ENCODE measurements at regions not wholly inside any gene's neighbourhood (a gene's known extent, or its start where the extent isn't known, plus 50 kb on each side); places are given as distances from the start of the nearest gene placed in this dataset.

DNA sequence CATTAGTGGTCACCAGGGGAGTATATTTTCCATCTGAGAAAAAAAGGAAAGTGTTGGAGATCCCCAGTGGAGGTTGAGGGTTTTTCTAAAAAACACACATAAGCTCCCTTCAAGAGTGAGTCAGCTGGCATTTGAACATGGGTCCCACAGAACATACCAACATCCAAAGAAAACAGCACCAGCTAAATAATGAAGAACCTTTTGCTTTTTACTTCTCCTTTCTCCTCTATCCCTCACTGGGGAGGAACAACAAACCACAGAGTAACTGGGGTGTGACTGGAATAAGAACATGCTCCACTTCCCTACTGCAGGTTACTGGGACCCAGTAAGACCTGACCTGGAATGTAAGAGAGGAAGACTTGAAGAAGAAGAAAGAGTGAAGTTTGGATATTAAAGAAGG lies 56.5 kb upstream of the RAPH1 start:
- Histone ChIP-seq H3K4me1 (ENCODE audit: low read depth, poor library complexity, severe bottlenecking) (peaks cover 15% of the 10 kb centered on the region), H3K27ac (no peak overlapping the region), H4K20me1 (ENCODE audit: insufficient read depth) (no peaks in the 10 kb centered on the region), H3K27me3 (ENCODE audit: insufficient read depth, low read depth) (no peaks in the 10 kb centered on the region), H2AFZ (ENCODE audit: low read depth) (no peak overlapping the region), H3K36me3 (ENCODE audit: insufficient read depth) (no peaks in the 10 kb centered on the region), H3K4me2 (no peak overlapping the region), H3K9ac (no peak overlapping the region), H3K4me3 (IDR thresholded peaks at IDR 0.05; ENCODE audit: insufficient read depth, low read depth, low read length) (no peak overlapping the region), H3K79me2 (ENCODE audit: insufficient read depth, low read depth) (no peaks in the 10 kb centered on the region)
- no peak for TF ChIP-seq CTCF (conservative IDR thresholded peaks at IDR 0.05; ENCODE audit: low read depth, low read length)

DNA sequence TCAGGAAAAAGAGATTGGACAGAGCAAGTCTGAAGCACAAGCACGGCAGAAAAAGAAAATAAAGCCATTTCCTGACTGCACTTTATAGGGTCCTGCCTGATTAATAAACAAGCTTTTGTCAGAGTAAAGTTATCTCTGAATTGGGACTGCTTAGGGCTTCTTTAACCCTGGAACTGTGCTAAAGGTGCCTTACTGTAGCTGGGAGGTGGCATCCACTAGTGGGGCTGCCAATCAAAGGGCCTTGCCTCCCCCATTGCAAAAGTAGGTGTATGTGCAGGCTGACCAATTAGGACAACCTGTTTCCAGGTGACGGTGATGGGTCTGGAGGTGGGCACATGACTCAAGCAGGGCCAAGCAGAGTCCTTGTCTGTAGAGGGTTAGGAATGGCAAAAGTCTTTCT lies 57.4 kb upstream of the RAPH1 start:
- H3K4me2 ChIP-seq = no peak overlapping the region

DNA sequence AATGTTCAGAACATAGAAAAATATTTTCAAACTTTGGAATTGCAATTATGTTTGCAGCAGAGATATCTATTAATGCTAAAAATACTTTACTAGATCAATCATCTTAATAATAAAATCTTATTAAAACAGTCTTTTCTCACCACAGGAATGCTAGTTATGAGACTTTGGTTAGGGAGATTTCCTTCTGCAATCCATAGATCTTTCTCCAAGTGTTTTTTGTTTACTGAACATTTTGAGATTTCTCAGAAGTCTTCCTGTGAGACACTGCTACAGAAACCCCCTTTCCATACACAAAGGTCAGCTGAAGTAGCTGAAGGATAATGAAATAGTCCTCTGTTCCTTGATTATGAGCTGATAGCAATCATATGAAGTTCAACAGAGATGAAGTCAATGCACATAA lies 59.4 kb upstream of the RAPH1 start:
- Histone ChIP-seq H3K4me2 (no peak overlapping the region), H3K9ac (no peak overlapping the region), H3K27ac (no peak overlapping the region), H3K79me2 (ENCODE audit: insufficient read depth, low read depth) (no peaks in the 10 kb centered on the region), H3K27me3 (ENCODE audit: insufficient read depth, low read depth) (no peaks in the 10 kb centered on the region), H3K4me3 (IDR thresholded peaks at IDR 0.05; ENCODE audit: insufficient read depth, low read depth, low read length) (no peak overlapping the region), H3K4me1 (ENCODE audit: low read depth, poor library complexity, severe bottlenecking) (peaks cover 44% of the 10 kb centered on the region), H2AFZ (ENCODE audit: low read depth) (no peak overlapping the region), H4K20me1 (ENCODE audit: insufficient read depth) (no peaks in the 10 kb centered on the region), H3K36me3 (ENCODE audit: insufficient read depth) (no peaks in the 10 kb centered on the region)
- no peak for TF ChIP-seq CTCF (conservative IDR thresholded peaks at IDR 0.05; ENCODE audit: low read depth, low read length)

More for the DNA sequence above, 57.4 kb upstream of the RAPH1 start:
- Histone ChIP-seq H3K36me3 (ENCODE audit: insufficient read depth) (no peaks in the 10 kb centered on the region), H3K4me1 (ENCODE audit: low read depth, poor library complexity, severe bottlenecking) (peaks cover 23% of the 10 kb centered on the region), H2AFZ (ENCODE audit: low read depth) (no peak overlapping the region), H4K20me1 (ENCODE audit: insufficient read depth) (no peaks in the 10 kb centered on the region), H3K9ac (no peak overlapping the region), H3K4me3 (IDR thresholded peaks at IDR 0.05; ENCODE audit: insufficient read depth, low read depth, low read length) (no peak overlapping the region), H3K27me3 (ENCODE audit: insufficient read depth, low read depth) (no peaks in the 10 kb centered on the region), H3K27ac (no peak overlapping the region), H3K79me2 (ENCODE audit: insufficient read depth, low read depth) (no peaks in the 10 kb centered on the region)
- TF ChIP-seq CTCF (conservative IDR thresholded peaks at IDR 0.05; ENCODE audit: low read depth, low read length) = no peak

DNA sequence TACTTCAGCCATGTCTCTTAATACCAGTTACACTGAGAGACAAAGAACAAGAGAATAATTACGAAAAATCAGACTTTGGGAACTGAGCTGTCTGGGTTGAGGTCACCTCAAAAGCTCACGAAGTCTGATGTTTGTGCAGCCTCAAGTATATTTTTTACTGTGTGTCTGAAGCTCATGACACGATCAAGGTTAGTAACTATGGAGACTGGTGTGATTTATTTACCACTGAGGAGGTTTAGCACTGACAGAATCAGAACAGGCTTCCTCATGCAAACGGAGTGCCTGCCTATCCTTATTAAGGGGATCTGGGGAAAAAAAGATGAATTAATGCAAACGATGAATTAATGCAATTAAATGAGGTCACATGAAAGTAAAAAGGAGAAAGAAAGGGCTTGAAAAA lies 61.1 kb upstream of the RAPH1 start:
- Histone ChIP-seq H3K36me3 (ENCODE audit: insufficient read depth) (no peaks in the 10 kb centered on the region), H3K27me3 (ENCODE audit: insufficient read depth, low read depth) (no peaks in the 10 kb centered on the region), H3K79me2 (ENCODE audit: insufficient read depth, low read depth) (no peaks in the 10 kb centered on the region), H4K20me1 (ENCODE audit: insufficient read depth) (no peaks in the 10 kb centered on the region), H3K4me3 (IDR thresholded peaks at IDR 0.05; ENCODE audit: insufficient read depth, low read depth, low read length) (no peak overlapping the region), H3K9ac (no peak overlapping the region), H2AFZ (ENCODE audit: low read depth) (no peak overlapping the region), H3K4me1 (ENCODE audit: low read depth, poor library complexity, severe bottlenecking) (peaks cover 44% of the 10 kb centered on the region), H3K4me2 (no peak overlapping the region), H3K27ac (no peak overlapping the region)
- TF ChIP-seq CTCF (conservative IDR thresholded peaks at IDR 0.05; ENCODE audit: low read depth, low read length) = no peak
